ENCODE measurements at regions not wholly inside any gene's neighbourhood (a gene's known extent, or its start where the extent isn't known, plus 50 kb on each side); places are given as distances from the start of the nearest gene placed in this dataset.

DNA sequence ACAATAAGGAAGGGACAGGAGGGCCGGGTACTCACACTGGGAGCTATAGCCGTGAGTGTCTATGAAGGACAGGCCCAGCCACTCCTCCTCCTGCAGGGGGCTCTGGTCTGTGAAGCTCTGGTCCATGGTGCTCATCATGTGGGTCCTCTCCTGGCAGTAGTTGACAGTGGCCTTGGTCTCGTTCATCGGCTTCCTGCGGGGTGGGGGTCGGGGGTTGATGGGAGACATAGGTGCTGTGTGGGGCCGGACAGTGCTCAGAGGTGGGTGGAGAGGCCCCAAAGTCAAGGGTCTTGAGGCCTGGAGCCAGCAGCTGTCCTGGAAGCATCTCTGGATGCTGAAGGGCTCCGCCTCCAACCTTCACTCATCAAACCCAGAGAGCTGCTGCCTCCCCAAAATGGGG, 260.4 kb downstream of the PTPRU start:
- TF ChIP-seq RAD21 (conservative IDR thresholded peaks at IDR 0.05) (no peak), MXI1 (conservative IDR thresholded peaks at IDR 0.05; ENCODE audit: poor library complexity, severe bottlenecking) (no peak), POLR2AphosphoS5 (IDR thresholded peaks at IDR 0.05) (no peak), EP300 (conservative IDR thresholded peaks at IDR 0.05; ENCODE audit: poor library complexity, severe bottlenecking) (no peak), EZH2 (IDR thresholded peaks at IDR 0.05; ENCODE audit: borderline replicate concordance, insufficient read depth, low read length, poor library complexity, severe bottlenecking) (no peak), TAF1 (IDR thresholded peaks at IDR 0.05; ENCODE audit: low read depth) (no peak), SMC3 (conservative IDR thresholded peaks at IDR 0.05; ENCODE audit: poor library complexity) (no peak)
- TF ChIP-seq, protein P1, sequence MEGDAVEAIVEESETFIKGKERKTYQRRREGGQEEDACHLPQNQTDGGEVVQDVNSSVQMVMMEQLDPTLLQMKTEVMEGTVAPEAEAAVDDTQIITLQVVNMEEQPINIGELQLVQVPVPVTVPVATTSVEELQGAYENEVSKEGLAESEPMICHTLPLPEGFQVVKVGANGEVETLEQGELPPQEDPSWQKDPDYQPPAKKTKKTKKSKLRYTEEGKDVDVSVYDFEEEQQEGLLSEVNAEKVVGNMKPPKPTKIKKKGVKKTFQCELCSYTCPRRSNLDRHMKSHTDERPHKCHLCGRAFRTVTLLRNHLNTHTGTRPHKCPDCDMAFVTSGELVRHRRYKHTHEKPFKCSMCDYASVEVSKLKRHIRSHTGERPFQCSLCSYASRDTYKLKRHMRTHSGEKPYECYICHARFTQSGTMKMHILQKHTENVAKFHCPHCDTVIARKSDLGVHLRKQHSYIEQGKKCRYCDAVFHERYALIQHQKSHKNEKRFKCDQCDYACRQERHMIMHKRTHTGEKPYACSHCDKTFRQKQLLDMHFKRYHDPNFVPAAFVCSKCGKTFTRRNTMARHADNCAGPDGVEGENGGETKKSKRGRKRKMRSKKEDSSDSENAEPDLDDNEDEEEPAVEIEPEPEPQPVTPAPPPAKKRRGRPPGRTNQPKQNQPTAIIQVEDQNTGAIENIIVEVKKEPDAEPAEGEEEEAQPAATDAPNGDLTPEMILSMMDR (IDR thresholded peaks at IDR 0.05; ENCODE audit: poor library complexity, severe bottlenecking): no peak
- TF ChIP-seq, protein P2, sequence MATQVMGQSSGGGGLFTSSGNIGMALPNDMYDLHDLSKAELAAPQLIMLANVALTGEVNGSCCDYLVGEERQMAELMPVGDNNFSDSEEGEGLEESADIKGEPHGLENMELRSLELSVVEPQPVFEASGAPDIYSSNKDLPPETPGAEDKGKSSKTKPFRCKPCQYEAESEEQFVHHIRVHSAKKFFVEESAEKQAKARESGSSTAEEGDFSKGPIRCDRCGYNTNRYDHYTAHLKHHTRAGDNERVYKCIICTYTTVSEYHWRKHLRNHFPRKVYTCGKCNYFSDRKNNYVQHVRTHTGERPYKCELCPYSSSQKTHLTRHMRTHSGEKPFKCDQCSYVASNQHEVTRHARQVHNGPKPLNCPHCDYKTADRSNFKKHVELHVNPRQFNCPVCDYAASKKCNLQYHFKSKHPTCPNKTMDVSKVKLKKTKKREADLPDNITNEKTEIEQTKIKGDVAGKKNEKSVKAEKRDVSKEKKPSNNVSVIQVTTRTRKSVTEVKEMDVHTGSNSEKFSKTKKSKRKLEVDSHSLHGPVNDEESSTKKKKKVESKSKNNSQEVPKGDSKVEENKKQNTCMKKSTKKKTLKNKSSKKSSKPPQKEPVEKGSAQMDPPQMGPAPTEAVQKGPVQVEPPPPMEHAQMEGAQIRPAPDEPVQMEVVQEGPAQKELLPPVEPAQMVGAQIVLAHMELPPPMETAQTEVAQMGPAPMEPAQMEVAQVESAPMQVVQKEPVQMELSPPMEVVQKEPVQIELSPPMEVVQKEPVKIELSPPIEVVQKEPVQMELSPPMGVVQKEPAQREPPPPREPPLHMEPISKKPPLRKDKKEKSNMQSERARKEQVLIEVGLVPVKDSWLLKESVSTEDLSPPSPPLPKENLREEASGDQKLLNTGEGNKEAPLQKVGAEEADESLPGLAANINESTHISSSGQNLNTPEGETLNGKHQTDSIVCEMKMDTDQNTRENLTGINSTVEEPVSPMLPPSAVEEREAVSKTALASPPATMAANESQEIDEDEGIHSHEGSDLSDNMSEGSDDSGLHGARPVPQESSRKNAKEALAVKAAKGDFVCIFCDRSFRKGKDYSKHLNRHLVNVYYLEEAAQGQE (IDR thresholded peaks at IDR 0.05; ENCODE audit: borderline replicate concordance): no peak
- Histone ChIP-seq H3K36me3 (ENCODE audit: insufficient read depth, low read length) (no peaks in the 10 kb centered on the region), H3K4me2 (ENCODE audit: low read length) (no peak overlapping the region)

DNA sequence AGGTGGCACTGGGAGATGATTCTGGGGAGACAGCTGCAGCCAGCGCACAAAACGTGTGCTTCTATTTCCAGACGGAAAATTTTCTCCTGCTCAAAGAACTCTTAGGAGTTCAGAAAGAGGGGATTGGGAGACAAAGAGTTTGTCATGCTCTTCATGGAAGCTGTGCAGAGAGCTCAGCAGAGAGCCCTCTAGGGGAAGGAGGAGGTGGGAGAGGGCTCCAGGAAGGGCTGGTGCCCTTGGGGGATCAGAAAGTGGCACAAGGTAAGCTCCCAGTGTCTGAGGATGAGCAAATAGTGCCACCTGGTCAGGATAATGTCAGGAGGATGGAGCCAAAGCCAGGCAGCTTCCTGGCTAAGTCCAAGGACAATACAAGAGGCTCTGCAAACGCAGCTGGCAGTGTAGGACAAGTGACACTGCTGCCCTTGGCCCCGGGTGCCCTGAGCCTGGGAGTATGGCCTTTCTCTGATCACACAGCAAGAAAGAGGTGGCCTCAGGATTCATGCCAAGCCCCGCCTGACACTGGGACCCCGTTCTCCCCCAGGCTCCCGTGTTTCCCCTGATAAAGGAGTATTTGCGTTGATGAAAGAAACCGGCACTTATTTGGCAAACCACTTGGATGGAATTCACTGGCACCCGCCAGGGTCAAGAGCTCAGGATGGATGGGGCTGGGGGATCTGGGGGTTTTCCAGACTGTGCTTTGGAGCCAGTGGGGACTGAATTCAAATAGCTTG, 254.0 kb downstream of the PTPRU start:
- no peak overlapping the region for H3K4me3 ChIP-seq (ENCODE audit: low read length)
- no peak overlapping the region for H3K4me2 ChIP-seq (ENCODE audit: low read length)
- peaks cover 2% of the 10 kb centered on the region for H3K9me3 ChIP-seq (ENCODE audit: low read length)
- no peaks in the 10 kb centered on the region for H3K27me3 ChIP-seq (ENCODE audit: insufficient read depth, low read depth, low read length)
- H2AFZ ChIP-seq (ENCODE audit: low read depth, low read length): no peak overlapping the region
- no peaks in the 10 kb centered on the region for H3F3A ChIP-seq (ENCODE audit: insufficient read depth, low read length, poor library complexity, severe bottlenecking)
- TF ChIP-seq EZH2 (IDR thresholded peaks at IDR 0.05; ENCODE audit: borderline replicate concordance, insufficient read depth, low read length, poor library complexity, severe bottlenecking) (no peak), RAD21 (conservative IDR thresholded peaks at IDR 0.05) (no peak), POLR2AphosphoS5 (IDR thresholded peaks at IDR 0.05) (no peak), MXI1 (conservative IDR thresholded peaks at IDR 0.05; ENCODE audit: poor library complexity, severe bottlenecking) (no peak), TAF1 (IDR thresholded peaks at IDR 0.05; ENCODE audit: low read depth) (no peak), EP300 (conservative IDR thresholded peaks at IDR 0.05; ENCODE audit: poor library complexity, severe bottlenecking) (no peak), SMC3 (conservative IDR thresholded peaks at IDR 0.05; ENCODE audit: poor library complexity) (no peak)
- TF ChIP-seq, protein P2 (IDR thresholded peaks at IDR 0.05; ENCODE audit: borderline replicate concordance): no peak
- TF ChIP-seq, protein P1 (IDR thresholded peaks at IDR 0.05; ENCODE audit: poor library complexity, severe bottlenecking): no peak
- no peak overlapping the region for H3K27ac ChIP-seq (ENCODE audit: low read length)
- H3K36me3 ChIP-seq (ENCODE audit: insufficient read depth, low read length): no peaks in the 10 kb centered on the region
- no peaks in the 10 kb centered on the region for H4K20me1 ChIP-seq (ENCODE audit: insufficient read depth)
- no peaks in the 10 kb centered on the region for H3K9me2 ChIP-seq (ENCODE audit: insufficient read depth, low read length)
- H3K79me2 ChIP-seq (replicated peaks; ENCODE audit: insufficient read depth, low read length): no peaks in the 10 kb centered on the region
- H3K9ac ChIP-seq (ENCODE audit: low read length): no peak overlapping the region

More for the DNA sequence above, 260.4 kb downstream of the PTPRU start:
- H3K9me2 ChIP-seq (ENCODE audit: insufficient read depth, low read length): no peaks in the 10 kb centered on the region
- peaks cover 9% of the 10 kb centered on the region for H3K9me3 ChIP-seq (ENCODE audit: low read length)
- no peak overlapping the region for H2AFZ ChIP-seq (ENCODE audit: low read depth, low read length)
- no peaks in the 10 kb centered on the region for H3K79me2 ChIP-seq (replicated peaks; ENCODE audit: insufficient read depth, low read length)
- no peak overlapping the region for H3K9ac ChIP-seq (ENCODE audit: low read length)
- H3F3A ChIP-seq (ENCODE audit: insufficient read depth, low read length, poor library complexity, severe bottlenecking): no peaks in the 10 kb centered on the region
- no peak overlapping the region for H3K27ac ChIP-seq (ENCODE audit: low read length)
- H4K20me1 ChIP-seq (ENCODE audit: insufficient read depth): no peaks in the 10 kb centered on the region
- H3K27me3 ChIP-seq (ENCODE audit: insufficient read depth, low read depth, low read length): no peaks in the 10 kb centered on the region
- no peak overlapping the region for H3K4me3 ChIP-seq (ENCODE audit: low read length)

All from neural cell (in vitro differentiated cells).